ENCODE measurements at regions not wholly inside any gene's neighbourhood (a gene's known extent, or its start where the extent isn't known, plus 50 kb on each side); places are given as distances from the start of the nearest gene placed in this dataset.

DNA sequence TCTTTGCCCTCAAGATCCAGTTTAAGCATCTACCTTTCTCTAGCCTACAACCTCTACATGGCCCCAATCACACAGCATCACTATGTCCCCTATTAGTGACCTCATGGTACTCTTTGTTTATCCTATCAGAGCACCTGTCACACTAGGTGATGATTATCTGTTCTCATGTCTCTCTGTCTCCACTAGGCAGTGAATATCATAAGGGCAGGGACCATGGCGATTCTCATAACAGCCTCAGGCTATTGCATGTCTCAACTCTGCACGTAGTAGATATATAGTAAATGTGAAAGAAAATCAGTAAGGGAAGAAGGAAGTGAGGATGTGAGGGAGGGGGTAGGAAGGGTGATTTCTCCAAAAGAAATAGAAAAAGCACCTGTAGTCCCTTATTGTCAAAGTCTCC, 311.0 kb downstream of the NSG2 start:
- no peak for DNase-seq (ENCODE audit: low read depth)
- TF ChIP-seq, protein P1, sequence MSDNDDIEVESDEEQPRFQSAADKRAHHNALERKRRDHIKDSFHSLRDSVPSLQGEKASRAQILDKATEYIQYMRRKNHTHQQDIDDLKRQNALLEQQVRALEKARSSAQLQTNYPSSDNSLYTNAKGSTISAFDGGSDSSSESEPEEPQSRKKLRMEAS (IDR thresholded peaks at IDR 0.05; ENCODE audit: low read depth, low read length): no peak
- TF ChIP-seq POLR2A (IDR thresholded peaks at IDR 0.05; ENCODE audit: extremely low read depth, insufficient read length): no peak
- TF ChIP-seq, protein P2, sequence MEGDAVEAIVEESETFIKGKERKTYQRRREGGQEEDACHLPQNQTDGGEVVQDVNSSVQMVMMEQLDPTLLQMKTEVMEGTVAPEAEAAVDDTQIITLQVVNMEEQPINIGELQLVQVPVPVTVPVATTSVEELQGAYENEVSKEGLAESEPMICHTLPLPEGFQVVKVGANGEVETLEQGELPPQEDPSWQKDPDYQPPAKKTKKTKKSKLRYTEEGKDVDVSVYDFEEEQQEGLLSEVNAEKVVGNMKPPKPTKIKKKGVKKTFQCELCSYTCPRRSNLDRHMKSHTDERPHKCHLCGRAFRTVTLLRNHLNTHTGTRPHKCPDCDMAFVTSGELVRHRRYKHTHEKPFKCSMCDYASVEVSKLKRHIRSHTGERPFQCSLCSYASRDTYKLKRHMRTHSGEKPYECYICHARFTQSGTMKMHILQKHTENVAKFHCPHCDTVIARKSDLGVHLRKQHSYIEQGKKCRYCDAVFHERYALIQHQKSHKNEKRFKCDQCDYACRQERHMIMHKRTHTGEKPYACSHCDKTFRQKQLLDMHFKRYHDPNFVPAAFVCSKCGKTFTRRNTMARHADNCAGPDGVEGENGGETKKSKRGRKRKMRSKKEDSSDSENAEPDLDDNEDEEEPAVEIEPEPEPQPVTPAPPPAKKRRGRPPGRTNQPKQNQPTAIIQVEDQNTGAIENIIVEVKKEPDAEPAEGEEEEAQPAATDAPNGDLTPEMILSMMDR (IDR thresholded peaks at IDR 0.05; ENCODE audit: low read depth, low read length): no peak
- TF ChIP-seq MYC (IDR thresholded peaks at IDR 0.05; ENCODE audit: low read depth, low read length): no peak
- H3K4me3 ChIP-seq (ENCODE audit: low read depth, low read length): no peak overlapping the region

DNA sequence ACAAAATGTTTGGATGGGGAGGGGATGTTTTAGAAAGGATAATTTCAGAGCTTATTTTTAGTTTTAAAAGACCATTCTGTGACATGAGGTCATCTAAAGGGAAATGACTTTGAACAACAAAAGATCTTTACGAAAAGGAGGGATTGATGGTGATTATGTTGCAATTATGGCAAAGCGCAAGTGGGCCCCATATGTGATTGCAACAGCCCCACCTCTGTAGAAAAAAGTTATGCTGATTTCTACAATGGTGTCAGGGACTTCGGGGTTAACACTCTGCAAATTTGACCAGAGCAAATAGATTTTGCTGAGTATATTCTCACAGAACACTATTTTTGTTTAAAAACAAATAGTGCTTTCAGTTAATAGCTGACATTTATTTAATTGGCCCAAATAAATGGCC, 312.8 kb downstream of the NSG2 start:
- peak; percentile 57 for DNase-seq (ENCODE audit: low read depth)
- no peak for TF ChIP-seq MYC (IDR thresholded peaks at IDR 0.05; ENCODE audit: low read depth, low read length)
- TF ChIP-seq, protein P2 (IDR thresholded peaks at IDR 0.05; ENCODE audit: low read depth, low read length): no peak
- TF ChIP-seq POLR2A (IDR thresholded peaks at IDR 0.05; ENCODE audit: extremely low read depth, insufficient read length): no peak
- TF ChIP-seq, protein P1 (IDR thresholded peaks at IDR 0.05; ENCODE audit: low read depth, low read length): no peak
- no peak overlapping the region for H3K4me3 ChIP-seq (ENCODE audit: low read depth, low read length)

DNA sequence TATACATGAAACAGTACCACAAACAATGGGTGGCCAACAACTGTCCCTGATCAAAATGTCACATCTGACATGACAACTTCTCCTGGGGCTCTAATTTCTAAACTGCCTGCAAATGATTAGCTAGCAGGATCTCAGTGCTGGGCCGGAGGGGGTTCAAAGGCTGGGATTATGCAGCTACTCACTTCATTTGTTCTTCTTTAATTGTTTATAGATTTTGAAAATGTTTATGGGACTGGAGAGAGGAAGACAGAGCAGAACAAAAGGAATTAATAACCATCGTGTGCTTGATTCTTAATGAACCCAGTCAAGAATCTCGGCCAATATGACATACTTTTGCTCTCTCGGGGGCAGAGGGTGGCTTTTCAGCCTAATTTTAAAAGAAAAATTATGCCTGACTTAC, 313.6 kb downstream of the NSG2 start:
- TF ChIP-seq, protein P2 (IDR thresholded peaks at IDR 0.05; ENCODE audit: low read depth, low read length): no peak
- no peak for TF ChIP-seq MYC (IDR thresholded peaks at IDR 0.05; ENCODE audit: low read depth, low read length)
- TF ChIP-seq, protein P1 (IDR thresholded peaks at IDR 0.05; ENCODE audit: low read depth, low read length): no peak
- TF ChIP-seq POLR2A (IDR thresholded peaks at IDR 0.05; ENCODE audit: extremely low read depth, insufficient read length): no peak
- H3K4me3 ChIP-seq (ENCODE audit: low read depth, low read length): no peak overlapping the region
- no peak for DNase-seq (ENCODE audit: low read depth)

DNA sequence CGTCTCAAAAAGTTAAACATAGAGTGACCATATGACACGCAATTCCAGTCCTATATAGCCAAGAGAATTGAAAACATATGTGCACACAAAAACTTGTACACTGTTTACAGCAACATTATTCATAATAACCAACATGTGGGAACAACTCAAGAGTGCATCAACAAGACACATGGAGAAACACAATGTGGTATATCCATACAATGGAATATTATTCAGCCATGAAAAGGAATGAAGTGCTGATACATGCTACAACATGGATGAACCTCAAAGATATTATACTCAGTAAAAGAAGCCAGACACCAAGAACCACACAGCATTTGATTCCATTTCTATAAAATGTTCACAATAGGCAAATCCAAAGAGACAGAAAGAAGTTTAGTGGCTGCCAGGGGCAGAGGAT, 317.0 kb downstream of the NSG2 start:
- DNase-seq (ENCODE audit: low read depth): no peak
- TF ChIP-seq, protein P1 (IDR thresholded peaks at IDR 0.05; ENCODE audit: low read depth, low read length): no peak
- no peak for TF ChIP-seq POLR2A (IDR thresholded peaks at IDR 0.05; ENCODE audit: extremely low read depth, insufficient read length)
- TF ChIP-seq MYC (IDR thresholded peaks at IDR 0.05; ENCODE audit: low read depth, low read length): no peak
- TF ChIP-seq, protein P2 (IDR thresholded peaks at IDR 0.05; ENCODE audit: low read depth, low read length): no peak
- no peak overlapping the region for H3K4me3 ChIP-seq (ENCODE audit: low read depth, low read length)

DNA sequence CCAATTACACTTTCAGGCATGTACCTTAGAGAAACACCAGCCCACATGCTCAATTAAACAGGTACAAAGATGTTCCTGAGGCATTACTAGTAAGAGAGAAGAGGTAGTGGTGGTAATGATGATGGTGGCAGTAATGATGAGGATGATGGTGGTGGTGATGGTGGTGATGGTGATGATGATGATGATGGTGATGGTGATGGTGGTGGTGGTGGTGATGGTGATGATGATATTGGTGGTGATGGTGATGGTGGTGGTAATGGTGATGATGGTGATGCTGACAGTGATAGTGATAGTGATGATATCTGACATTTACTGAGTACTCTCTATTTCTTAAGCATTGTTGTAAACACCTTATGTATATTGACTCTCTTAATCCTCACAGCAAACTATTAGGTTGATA, 318.4 kb downstream of the NSG2 start:
- TF ChIP-seq, protein P2 (IDR thresholded peaks at IDR 0.05; ENCODE audit: low read depth, low read length): no peak
- TF ChIP-seq MYC (IDR thresholded peaks at IDR 0.05; ENCODE audit: low read depth, low read length) (no peak), POLR2A (IDR thresholded peaks at IDR 0.05; ENCODE audit: extremely low read depth, insufficient read length) (no peak)
- TF ChIP-seq, protein P1 (IDR thresholded peaks at IDR 0.05; ENCODE audit: low read depth, low read length): no peak
- H3K4me3 ChIP-seq (ENCODE audit: low read depth, low read length): no peak overlapping the region
- no peak for DNase-seq (ENCODE audit: low read depth)

DNA sequence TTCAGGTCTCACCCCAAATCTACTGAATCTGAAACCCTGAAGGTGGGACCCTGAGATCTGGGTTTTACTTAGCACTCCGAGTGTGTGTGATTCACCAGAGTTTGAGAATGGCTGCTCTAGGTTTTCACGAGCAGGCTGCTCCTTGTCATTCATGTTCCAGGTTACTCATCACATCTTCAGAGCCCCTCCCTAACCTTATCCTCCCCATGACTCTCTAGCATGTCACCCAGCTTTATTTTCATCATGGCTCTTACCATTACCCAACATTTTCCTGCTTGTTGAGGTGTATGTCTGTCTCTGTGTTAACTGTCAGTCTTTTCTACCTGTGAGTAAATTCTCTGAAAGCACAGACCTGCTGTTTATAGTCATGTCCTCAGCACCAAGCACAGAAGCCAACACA, 319.2 kb downstream of the NSG2 start:
- H3K4me3 ChIP-seq (ENCODE audit: low read depth, low read length): no peak overlapping the region
- no peak for DNase-seq (ENCODE audit: low read depth)
- TF ChIP-seq, protein P2 (IDR thresholded peaks at IDR 0.05; ENCODE audit: low read depth, low read length): no peak
- TF ChIP-seq POLR2A (IDR thresholded peaks at IDR 0.05; ENCODE audit: extremely low read depth, insufficient read length): no peak
- TF ChIP-seq, protein P1 (IDR thresholded peaks at IDR 0.05; ENCODE audit: low read depth, low read length): no peak
- TF ChIP-seq MYC (IDR thresholded peaks at IDR 0.05; ENCODE audit: low read depth, low read length): no peak
